Osteoblast (primary cell): ENCODE measurements at regions not wholly inside any gene's neighbourhood (a gene's known extent, or its start where the extent isn't known, plus 50 kb on each side); places are given as distances from the start of the nearest gene placed in this dataset.

Experiments used
- DNase-seq: peaks from one replicate; pipeline ENCODE4 v3.0.0; 2011; ENCODE audit warnings: low spot score, mixed read lengths; ENCODE audit not compliant: insufficient read length; ENCODE audit errors: missing footprints
- H2AFZ ChIP-seq: 2 replicates; pipeline ENCODE4 v1.6.0; 2011; ENCODE audit warnings: mild to moderate bottlenecking, low read length
- H3K27ac ChIP-seq: 2 replicates; pipeline ENCODE4 v1.5.1; 2011; ENCODE audit warnings: mild to moderate bottlenecking, low read depth, low read length, moderate library complexity
- H3K27me3 ChIP-seq: 2 replicates; pipeline ENCODE4 v1.6.0; 2012; ENCODE audit warnings: mild to moderate bottlenecking, control low read depth, inconsistent platforms, low read length, moderate library complexity; ENCODE audit not compliant: insufficient read depth
- H3K36me3 ChIP-seq: 2 replicates; pipeline ENCODE4 v1.5.1; 2011; ENCODE audit warnings: mild to moderate bottlenecking, low read length, control low read depth, moderate library complexity; ENCODE audit not compliant: insufficient read depth
- H3K4me1 ChIP-seq: 2 replicates; pipeline ENCODE4 v1.5.1; 2011; ENCODE audit warnings: mild to moderate bottlenecking, low read length, control low read depth, moderate library complexity; ENCODE audit not compliant: insufficient read depth
- H3K4me2 ChIP-seq: 2 replicates; pipeline ENCODE4 v1.6.0; 2011; ENCODE audit warnings: mild to moderate bottlenecking, low read length; ENCODE audit not compliant: insufficient read depth
- H3K4me3 ChIP-seq: fragments of 200-600 bp; sonication (generic); 3 replicates; pipeline ENCODE4 v1.5.1; 2012; ENCODE audit warnings: mild to moderate bottlenecking, low read length, inconsistent platforms; ENCODE audit not compliant: insufficient read depth
- H3K79me2 ChIP-seq: 2 replicates; pipeline ENCODE4 v1.6.0; 2012; ENCODE audit warnings: mild to moderate bottlenecking, low read length, control low read depth, inconsistent platforms; ENCODE audit not compliant: insufficient read depth
- H3K9me3 ChIP-seq: 2 replicates; pipeline ENCODE4 v1.5.1; 2011; ENCODE audit warnings: low read depth, low read length, control low read depth
- H4K20me1 ChIP-seq: 2 replicates; pipeline ENCODE4 v1.6.0; 2012; ENCODE audit warnings: mild to moderate bottlenecking, low read length, control low read depth; ENCODE audit not compliant: insufficient read depth
- CTCF ChIP-seq: IDR thresholded peaks from 2 replicates; pipeline ENCODE4 v1.5.1; 2011; ENCODE audit warnings: mild to moderate bottlenecking, low read depth, low read length, moderate library complexity; ENCODE audit errors: extremely low read depth

DNA sequence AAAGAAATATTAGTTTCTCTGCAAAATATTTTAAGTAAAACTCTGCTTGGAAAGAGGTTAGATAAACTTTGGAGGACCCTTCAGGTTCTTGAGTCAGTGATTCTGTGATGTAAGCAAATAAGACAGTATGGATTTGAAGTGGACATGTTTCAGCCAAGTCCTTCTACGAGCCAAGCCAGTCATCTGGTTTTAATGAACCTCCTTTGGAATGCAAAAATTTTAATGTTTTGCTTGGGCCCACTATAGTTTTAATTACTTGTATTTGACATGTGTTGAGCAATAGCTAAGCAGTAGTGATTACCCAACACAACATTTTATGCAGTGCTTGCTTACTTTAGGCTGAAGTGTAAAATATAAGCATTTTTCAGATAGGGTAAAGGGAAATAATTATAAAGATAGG is 296.3 kb upstream of the SEMA3D start:
- Histone ChIP-seq H3K9me3 (no peaks in the 10 kb centered on the region), H3K27me3 (no peaks in the 10 kb centered on the region), H4K20me1 (no peaks in the 10 kb centered on the region), H3K4me1 (no peaks in the 10 kb centered on the region), H3K27ac (no peak overlapping the region), H3K36me3 (no peaks in the 10 kb centered on the region), H3K4me2 (no peak overlapping the region), H2AFZ (no peak overlapping the region), H3K4me3 (no peak overlapping the region), H3K79me2 (no peaks in the 10 kb centered on the region)
- TF ChIP-seq CTCF: no peak
- DNase-seq: no peak

DNA sequence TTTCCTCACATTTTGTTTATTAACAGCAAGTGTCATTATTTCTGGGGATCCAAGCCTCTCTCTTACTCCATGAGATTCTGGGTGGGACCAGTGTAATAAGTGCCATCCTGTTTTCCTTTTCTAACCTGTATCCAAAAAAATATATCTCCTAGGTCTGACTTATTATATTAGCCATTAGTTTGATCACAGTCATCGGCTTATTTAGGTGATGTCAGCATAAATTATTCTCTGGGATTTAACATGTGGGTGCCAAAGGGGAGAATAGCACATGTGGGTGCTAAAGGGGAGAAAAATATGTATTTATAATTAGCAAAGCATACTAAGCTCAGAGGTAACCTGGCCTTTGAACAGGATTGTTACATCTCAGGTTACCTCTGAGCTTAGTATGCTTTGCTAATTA is 293.8 kb upstream of the SEMA3D start:
- no peak for TF ChIP-seq CTCF

GRCh38 chr7:85479918-85480643 is 293.2 kb upstream of the SEMA3D start:
- Histone ChIP-seq H3K4me3 (no peak overlapping the region), H3K36me3 (no peaks in the 10 kb centered on the region), H3K4me1 (no peaks in the 10 kb centered on the region), H3K4me2 (no peak overlapping the region), H2AFZ (no peak overlapping the region), H3K27ac (no peak overlapping the region), H3K27me3 (no peaks in the 10 kb centered on the region), H3K79me2 (no peaks in the 10 kb centered on the region), H3K9me3 (no peaks in the 10 kb centered on the region), H4K20me1 (no peaks in the 10 kb centered on the region)
- DNase-seq: no peak
- TF ChIP-seq CTCF: no peak

More for the DNA sequence above, 293.8 kb upstream of the SEMA3D start:
- H3K27me3 ChIP-seq: no peaks in the 10 kb centered on the region
- no peaks in the 10 kb centered on the region for H3K4me1 ChIP-seq
- no peaks in the 10 kb centered on the region for H3K36me3 ChIP-seq
- H3K9me3 ChIP-seq: no peaks in the 10 kb centered on the region
- H3K79me2 ChIP-seq: no peaks in the 10 kb centered on the region
- DNase-seq: no peak
- H3K4me3 ChIP-seq: no peak overlapping the region
- H3K27ac ChIP-seq: no peak overlapping the region
- no peak overlapping the region for H3K4me2 ChIP-seq
- H2AFZ ChIP-seq: no peak overlapping the region
- H4K20me1 ChIP-seq: no peaks in the 10 kb centered on the region

GRCh38 chr7:85478530-85478929 is 291.7 kb upstream of the SEMA3D start:
- Histone ChIP-seq H3K79me2 (no peaks in the 10 kb centered on the region), H4K20me1 (no peaks in the 10 kb centered on the region), H3K4me3 (no peak overlapping the region), H3K4me1 (no peaks in the 10 kb centered on the region), H3K9me3 (no peaks in the 10 kb centered on the region), H3K4me2 (no peak overlapping the region), H3K27me3 (no peaks in the 10 kb centered on the region), H3K36me3 (no peaks in the 10 kb centered on the region), H3K27ac (no peak overlapping the region), H2AFZ (no peak overlapping the region)
- no peak for DNase-seq
- TF ChIP-seq CTCF: no peak
